ENCODE measurements at regions not wholly inside any gene's neighbourhood (a gene's known extent, or its start where the extent isn't known, plus 50 kb on each side); places are given as distances from the start of the nearest gene placed in this dataset.

GRCh38 chr6:15770347-15771143 is 107.7 kb upstream of the DTNBP1 start:
- ATAC-seq (no peak), DNase-seq (no peak)
- H3K9me3 Mint-ChIP-seq: peaks cover 0 to under 1% (median 0%) of the 10 kb centered on the region in 11 donors
- no peak overlapping the region for H3K27ac ChIP-seq (ENCODE audit: low read depth, low read length)
- no peaks in the 10 kb centered on the region for H3K36me3 Mint-ChIP-seq
- H3K36me3 ChIP-seq (ENCODE audit: control insufficient read depth in 2 of 3, insufficient read depth in 3 of 3, low read length in 3 of 3): no peaks in the 10 kb centered on the region
- intact Hi-C loops (cut with micrococcal nuclease): no loop called here
- ChIA-PET CTCF (no interaction called here), POLR2A (no interaction called here)
- H3K4me1 Mint-ChIP-seq: peaks cover 0 to 8% (median 0%) of the 10 kb centered on the region in 7 donors
- H3K9me3 ChIP-seq (ENCODE audit: control insufficient read depth in 2 of 3, low read length in 3 of 3): no peaks in the 10 kb centered on the region
- no peaks in the 10 kb centered on the region for H3K27me3 ChIP-seq (ENCODE audit: control insufficient read depth in 2 of 2, insufficient read depth in 2 of 2, low read length in 2 of 2)
- H3K4me1 ChIP-seq (ENCODE audit: control insufficient read depth in 2 of 2, insufficient read depth in 2 of 2, low read length in 2 of 2): no peaks in the 10 kb centered on the region
- peak overlapping the region in 1 of 9 donors; percentile 71 for H3K27ac Mint-ChIP-seq
- peaks cover 0 to 6% (median 4%) of the 10 kb centered on the region in 5 donors for H3K27me3 Mint-ChIP-seq
- H3K4me3 ChIP-seq (ENCODE audit: low read length): no peak overlapping the region
- no peak overlapping the region for H3K4me3 Mint-ChIP-seq

- Mint-ChIP-seq H3K27ac (no peak overlapping the region), H3K36me3 (no peaks in the 10 kb centered on the region), H3K4me3 (no peak overlapping the region), H3K9me3 (no peaks in the 10 kb centered on the region), H3K4me1 (peaks cover 0 to 8% (median 0%) of the 10 kb centered on the region in 7 donors), H3K27me3 (peaks cover 0 to 6% (median 4%) of the 10 kb centered on the region in 5 donors)
- Histone ChIP-seq H3K4me3 (ENCODE audit: low read length) (no peak overlapping the region), H3K27ac (ENCODE audit: low read depth, low read length) (no peak overlapping the region), H3K4me1 (ENCODE audit: control insufficient read depth in 2 of 2, insufficient read depth in 2 of 2, low read length in 2 of 2) (no peaks in the 10 kb centered on the region), H3K27me3 (ENCODE audit: control insufficient read depth in 2 of 2, insufficient read depth in 2 of 2, low read length in 2 of 2) (no peaks in the 10 kb centered on the region), H3K9me3 (ENCODE audit: control insufficient read depth in 2 of 3, low read length in 3 of 3) (no peaks in the 10 kb centered on the region), H3K36me3 (ENCODE audit: control insufficient read depth in 2 of 3, insufficient read depth in 3 of 3, low read length in 3 of 3) (no peaks in the 10 kb centered on the region)
- intact Hi-C loops (cut with micrococcal nuclease): no loop called here
- ChIA-PET CTCF (interaction anchor here (0.6 kb wide), 1 partner anchor 1970 kb away, joined by 3 read pairs; no protein-coding TSS in a partner anchor), POLR2A (no interaction called here)
- DNase-seq: no peak
- ATAC-seq: no peak
Measured at GRCh38 chr6:15769511-15770018, 106.7 kb upstream of the DTNBP1 start.

- H3K9me3 Mint-ChIP-seq: no peaks in the 10 kb centered on the region
- peaks cover 0 to 8% (median 0%) of the 10 kb centered on the region in 7 donors for H3K4me1 Mint-ChIP-seq
- peaks cover 0 to 6% (median 4%) of the 10 kb centered on the region in 5 donors for H3K27me3 Mint-ChIP-seq
- H3K36me3 ChIP-seq (ENCODE audit: control insufficient read depth in 2 of 3, insufficient read depth in 3 of 3, low read length in 3 of 3): no peaks in the 10 kb centered on the region
- intact Hi-C loops (cut with micrococcal nuclease): no loop called here
- H3K4me3 ChIP-seq (ENCODE audit: low read length): no peak overlapping the region
- H3K4me1 ChIP-seq (ENCODE audit: control insufficient read depth in 2 of 2, insufficient read depth in 2 of 2, low read length in 2 of 2): no peaks in the 10 kb centered on the region
- ChIA-PET POLR2A (no interaction called here), CTCF (interaction anchor here (0.6 kb wide), 1 partner anchor 1970 kb away, joined by 3 read pairs; no protein-coding TSS in a partner anchor)
- H3K36me3 Mint-ChIP-seq: no peaks in the 10 kb centered on the region
- no peaks in the 10 kb centered on the region for H3K9me3 ChIP-seq (ENCODE audit: control insufficient read depth in 2 of 3, low read length in 3 of 3)
- DNase-seq (no peak), ATAC-seq (no peak)
- no peaks in the 10 kb centered on the region for H3K27me3 ChIP-seq (ENCODE audit: control insufficient read depth in 2 of 2, insufficient read depth in 2 of 2, low read length in 2 of 2)
- H3K27ac Mint-ChIP-seq: no peak overlapping the region
- no peak overlapping the region for H3K27ac ChIP-seq (ENCODE audit: low read depth, low read length)
- no peak overlapping the region for H3K4me3 Mint-ChIP-seq
Measured at GRCh38 chr6:15768999-15769398, 106.2 kb upstream of the DTNBP1 start.

- Mint-ChIP-seq H3K4me1 (no peaks in the 10 kb centered on the region), H3K4me3 (no peak overlapping the region), H3K36me3 (peaks cover 0 to 4% (median 0%) of the 10 kb centered on the region in 5 donors), H3K27me3 (peaks cover 0 to 7% (median 6%) of the 10 kb centered on the region in 5 donors), H3K9me3 (no peaks in the 10 kb centered on the region), H3K27ac (no peak overlapping the region)
- Histone ChIP-seq H3K4me3 (ENCODE audit: low read length) (no peak overlapping the region), H3K27me3 (ENCODE audit: control insufficient read depth in 2 of 2, insufficient read depth in 2 of 2, low read length in 2 of 2) (no peaks in the 10 kb centered on the region), H3K4me1 (ENCODE audit: control insufficient read depth in 2 of 2, insufficient read depth in 2 of 2, low read length in 2 of 2) (no peaks in the 10 kb centered on the region), H3K27ac (ENCODE audit: low read depth, low read length) (no peak overlapping the region), H3K9me3 (ENCODE audit: control insufficient read depth in 2 of 3, low read length in 3 of 3) (no peaks in the 10 kb centered on the region), H3K36me3 (ENCODE audit: control insufficient read depth in 2 of 3, insufficient read depth in 3 of 3, low read length in 3 of 3) (no peaks in the 10 kb centered on the region)
- DNase-seq (no peak), ATAC-seq (no peak)
- POLR2A ChIA-PET: no interaction called here
- intact Hi-C loops (cut with micrococcal nuclease): no loop called here
- CTCF ChIA-PET: no interaction called here
Measured at GRCh38 chr6:15763837-15764236, 101.0 kb upstream of the DTNBP1 start.

GRCh38 chr6:15763364-15763763 is 100.5 kb upstream of the DTNBP1 start:
- Histone ChIP-seq H3K9me3 (ENCODE audit: control insufficient read depth in 2 of 3, low read length in 3 of 3) (no peaks in the 10 kb centered on the region), H3K4me3 (ENCODE audit: low read length) (no peak overlapping the region), H3K4me1 (ENCODE audit: control insufficient read depth in 2 of 2, insufficient read depth in 2 of 2, low read length in 2 of 2) (no peaks in the 10 kb centered on the region), H3K27ac (ENCODE audit: low read depth, low read length) (no peak overlapping the region), H3K36me3 (ENCODE audit: control insufficient read depth in 2 of 3, insufficient read depth in 3 of 3, low read length in 3 of 3) (no peaks in the 10 kb centered on the region), H3K27me3 (ENCODE audit: control insufficient read depth in 2 of 2, insufficient read depth in 2 of 2, low read length in 2 of 2) (no peaks in the 10 kb centered on the region)
- H3K27me3 Mint-ChIP-seq: peaks cover 0 to 7% (median 6%) of the 10 kb centered on the region in 5 donors
- ATAC-seq (no peak), DNase-seq (no peak)
- ChIA-PET POLR2A (no interaction called here), CTCF (no interaction called here)
- peaks cover 0 to 4% (median 0%) of the 10 kb centered on the region in 5 donors for H3K36me3 Mint-ChIP-seq
- H3K27ac Mint-ChIP-seq: no peak overlapping the region
- no peak overlapping the region for H3K4me3 Mint-ChIP-seq
- intact Hi-C loops (cut with micrococcal nuclease): no loop called here
- H3K9me3 Mint-ChIP-seq: no peaks in the 10 kb centered on the region
- H3K4me1 Mint-ChIP-seq: no peaks in the 10 kb centered on the region

- Mint-ChIP-seq H3K36me3 (peaks cover 0 to 4% (median 0%) of the 10 kb centered on the region in 5 donors), H3K4me3 (no peak overlapping the region), H3K9me3 (peaks cover 0 to 2% (median 0%) of the 10 kb centered on the region in 11 donors), H3K27me3 (peaks cover 0 to 7% (median 6%) of the 10 kb centered on the region in 5 donors), H3K4me1 (no peaks in the 10 kb centered on the region), H3K27ac (no peak overlapping the region)
- Histone ChIP-seq H3K36me3 (ENCODE audit: control insufficient read depth in 2 of 3, insufficient read depth in 3 of 3, low read length in 3 of 3) (no peaks in the 10 kb centered on the region), H3K4me3 (ENCODE audit: low read length) (no peak overlapping the region), H3K9me3 (ENCODE audit: control insufficient read depth in 2 of 3, low read length in 3 of 3) (no peaks in the 10 kb centered on the region), H3K4me1 (ENCODE audit: control insufficient read depth in 2 of 2, insufficient read depth in 2 of 2, low read length in 2 of 2) (no peaks in the 10 kb centered on the region), H3K27ac (ENCODE audit: low read depth, low read length) (no peak overlapping the region), H3K27me3 (ENCODE audit: control insufficient read depth in 2 of 2, insufficient read depth in 2 of 2, low read length in 2 of 2) (no peaks in the 10 kb centered on the region)
- CTCF ChIA-PET: no interaction called here
- ATAC-seq: no peak
- no peak for DNase-seq
- POLR2A ChIA-PET: no interaction called here
- intact Hi-C loops (cut with micrococcal nuclease): no loop called here
Measured at GRCh38 chr6:15761045-15761502, 98.2 kb upstream of the DTNBP1 start.
